IMR-90 (cell line): ENCODE measurements at regions not wholly inside any gene's neighbourhood (a gene's known extent, or its start where the extent isn't known, plus 50 kb on each side); places are given as distances from the start of the nearest gene placed in this dataset.

Experiments used
- ATAC-seq: fragments of 200-7000 bp; cut with Tn5 transposase; 2 replicates; pipeline ENCODE4 v1.9.1; 2020; ENCODE audit warnings: low read depth, mild to moderate bottlenecking, moderate library complexity
- BruUV-seq: library from RNA; stranded (reverse); fragments of 400-500 nt; replicated peaks from 2 replicates; lab custom pipeline; 2021; lab: Mats Ljungman, UMichigan
- CTCF ChIA-PET: fragments of 300-600 bp; formaldehyde crosslinking; extraction: SDS; loops from one replicate; lab custom pipeline; 2021; ENCODE audit warnings: antibody characterized with exemption; lab: Yijun Ruan, JAX
- POLR2A ChIA-PET: fragments of 300-600 bp; sonication (Branson Sonifier 250); formaldehyde crosslinking; loops from one replicate; lab custom pipeline; 2022; ENCODE audit warnings: antibody characterized with exemption; ENCODE audit not compliant: unreplicated experiment; lab: Charles Lee
- DNase-seq: peaks from one replicate; pipeline ENCODE4 v3.0.0; 2013
- H2AFZ ChIP-seq: replicated peaks from 2 replicates; pipeline ENCODE3; 2013; ENCODE audit warnings: low read length, mild to moderate bottlenecking; ENCODE audit not compliant: poor library complexity
- H2AK5ac ChIP-seq: 2 replicates; pipeline ENCODE4 v1.6.1; 2013; ENCODE audit warnings: low read depth, low read length, inconsistent platforms
- H2AK9ac ChIP-seq: replicated peaks from 2 replicates; pipeline ENCODE3; 2013; ENCODE audit warnings: mild to moderate bottlenecking, low read depth, low read length, moderate library complexity; ENCODE audit not compliant: poor library complexity
- H2BK120ac ChIP-seq: 2 replicates; pipeline ENCODE4 v1.6.1; 2013; ENCODE audit warnings: low read depth, low read length, inconsistent platforms
- H2BK15ac ChIP-seq: 3 replicates; pipeline ENCODE4 v1.6.1; 2013; ENCODE audit warnings: low read depth, low read length, inconsistent platforms
- H2BK20ac ChIP-seq: 2 replicates; pipeline ENCODE4 v1.6.1; 2013; ENCODE audit warnings: low read depth, mild to moderate bottlenecking, inconsistent platforms, low read length, moderate library complexity
- H2BK5ac ChIP-seq: 2 replicates; pipeline ENCODE4 v1.6.1; 2013; ENCODE audit warnings: mild to moderate bottlenecking, low read depth, low read length, inconsistent platforms; ENCODE audit not compliant: poor library complexity, severe bottlenecking
- H3K14ac ChIP-seq: replicated peaks from 2 replicates; pipeline ENCODE4 v1.6.1; 2013; ENCODE audit warnings: low read depth, low read length, inconsistent platforms
- H3K18ac ChIP-seq: 2 replicates; pipeline ENCODE4 v1.6.1; 2013; ENCODE audit warnings: low read depth, low read length, control low read depth
- H3K23ac ChIP-seq: 2 replicates; pipeline ENCODE4 v1.6.1; 2013; ENCODE audit warnings: low read depth, low read length, inconsistent platforms
- H3K27ac ChIP-seq: 2 replicates; pipeline ENCODE4 v1.5.1; 2013; ENCODE audit warnings: mild to moderate bottlenecking, control low read depth, low read length; ENCODE audit not compliant: insufficient read depth
- H3K27me3 ChIP-seq: 2 replicates; pipeline ENCODE4 v1.6.1; 2013; ENCODE audit warnings: low read length; ENCODE audit not compliant: control insufficient read depth, insufficient read depth
- H3K36me3 ChIP-seq: 2 replicates; pipeline ENCODE4 v1.6.1; 2013; ENCODE audit warnings: low read length, mixed read lengths; ENCODE audit not compliant: control insufficient read depth, insufficient read depth
- H3K4ac ChIP-seq: 2 replicates; pipeline ENCODE4 v1.6.1; 2013; ENCODE audit warnings: low read depth, low read length, inconsistent platforms
- H3K4me1 ChIP-seq: 2 replicates; pipeline ENCODE4 v1.6.1; 2013; ENCODE audit warnings: low read length, mixed read lengths; ENCODE audit not compliant: control insufficient read depth, insufficient read depth
- H3K4me2 ChIP-seq: 2 replicates; pipeline ENCODE4 v1.6.1; 2013; ENCODE audit warnings: low read depth, mild to moderate bottlenecking, control low read depth, low read length, moderate library complexity
- H3K4me3 ChIP-seq: 2 replicates; pipeline ENCODE4 v1.5.1; 2013; ENCODE audit warnings: low read depth, mild to moderate bottlenecking, control low read depth, low read length, moderate library complexity; ENCODE audit not compliant: insufficient read depth
- H3K56ac ChIP-seq: 2 replicates; pipeline ENCODE4 v1.6.1; 2013; ENCODE audit warnings: low read length, inconsistent platforms; ENCODE audit not compliant: insufficient read depth; ENCODE audit errors: extremely low read depth
- H3K79me1 ChIP-seq, 2 experiments: 2 replicates each; pipeline ENCODE4 v1.6.1; 2013; ENCODE audit warnings: low read length in 2 of 2, inconsistent platforms in 1 of 2, low read depth in 1 of 2
- H3K9ac ChIP-seq: 2 replicates; pipeline ENCODE4 v1.6.1; 2013; ENCODE audit warnings: low read depth, low read length, control low read depth
- H3K9me1 ChIP-seq: 2 replicates; pipeline ENCODE4 v1.6.1; 2013; ENCODE audit warnings: low read length, inconsistent platforms; ENCODE audit not compliant: insufficient read depth
- H3K9me3 ChIP-seq: 2 replicates; pipeline ENCODE4 v1.6.1; 2013; ENCODE audit warnings: low read length; ENCODE audit not compliant: control insufficient read depth, insufficient read depth
- H4K20me1 ChIP-seq: 2 replicates; pipeline ENCODE4 v1.6.1; 2013; ENCODE audit warnings: low read length, inconsistent platforms; ENCODE audit not compliant: insufficient read depth
- H4K5ac ChIP-seq: 2 replicates; pipeline ENCODE4 v1.6.1; 2013; ENCODE audit warnings: mild to moderate bottlenecking, low read depth, low read length, control low read depth
- H4K8ac ChIP-seq, 2 experiments: 2 replicates each; pipeline ENCODE4 v1.6.1; 2013; ENCODE audit warnings: low read depth in 2 of 2, low read length in 2 of 2, control low read depth in 1 of 2, inconsistent platforms in 1 of 2
- H4K91ac ChIP-seq: 2 replicates; pipeline ENCODE4 v1.6.1; 2013; ENCODE audit warnings: low read depth, low read length, inconsistent platforms; ENCODE audit not compliant: insufficient read depth
- BHLHE40 ChIP-seq: fragments of 150-350 bp; IDR thresholded peaks from 2 replicates; pipeline ENCODE4 v1.6.1; 2016; ENCODE audit warnings: mild to moderate bottlenecking, low read depth, low read length
- CEBPB ChIP-seq: IDR thresholded peaks from 2 replicates; pipeline ENCODE4 v1.6.1; 2012; ENCODE audit warnings: low read depth, low read length, improper control_type of control experiment
- CHD1 ChIP-seq: IDR thresholded peaks from 2 replicates; pipeline ENCODE4 v1.6.1; 2012; ENCODE audit warnings: low read depth, low read length, improper control_type of control experiment
- MAFK ChIP-seq: IDR thresholded peaks from 2 replicates; pipeline ENCODE4 v1.6.1; 2012; ENCODE audit warnings: low read depth, low read length, improper control_type of control experiment
- MAZ ChIP-seq: IDR thresholded peaks from 2 replicates; pipeline ENCODE4 v1.6.1; 2012; ENCODE audit warnings: low read depth, mild to moderate bottlenecking, low read length, improper control_type of control experiment, moderate library complexity, borderline replicate concordance
- NFE2L2 ChIP-seq: fragments of 150-350 bp; IDR thresholded peaks from 2 replicates; pipeline ENCODE4 v1.6.1; 2016; ENCODE audit warnings: low read depth, mild to moderate bottlenecking, low read length
- POLR2A ChIP-seq: IDR thresholded peaks from 2 replicates; pipeline ENCODE4 v1.6.1; 2012; ENCODE audit warnings: mild to moderate bottlenecking, low read depth, low read length
- RAD21 ChIP-seq: IDR thresholded peaks from 2 replicates; pipeline ENCODE4 v1.6.1; 2012; ENCODE audit warnings: low read length, improper control_type of control experiment
- RCOR1 ChIP-seq: IDR thresholded peaks from 2 replicates; pipeline ENCODE4 v1.6.1; 2012; ENCODE audit warnings: mild to moderate bottlenecking, low read length, improper control_type of control experiment; ENCODE audit not compliant: insufficient replicate concordance
- RFX5 ChIP-seq: IDR thresholded peaks from 2 replicates; pipeline ENCODE4 v1.8.0; 2012; ENCODE audit warnings: low read depth, mild to moderate bottlenecking, low read length, moderate library complexity
- SMC3 ChIP-seq: fragments of 150-350 bp; IDR thresholded peaks from 2 replicates; pipeline ENCODE4 v1.6.1; 2016; ENCODE audit warnings: low read depth, mild to moderate bottlenecking, antibody characterized with exemption, low read length, moderate library complexity
- WGBS, 2 experiments: methylation state at CpG; one replicate each; pipeline versions ENCODE4 v1.1.5 to v1.1.7; 2013; ENCODE audit warnings: missing lambda C conversion rate in 2 of 2; ENCODE audit not compliant: insufficient read length in 1 of 2; ENCODE audit errors: extremely low coverage in 2 of 2; 5-methylcytosine and 5-hydroxymethylcytosine counted together
- dilution Hi-C: fragments of 300-500 bp; cut with HindIII; formaldehyde crosslinking; loops from one replicate; pipeline ENCODE4 v1.14.3; 2018; ENCODE audit warnings: low sequenced_read_pairs; ENCODE audit not compliant: unreplicated experiment
- in situ Hi-C: fragments of 300-500 bp; cut with MboI; formaldehyde crosslinking; loops from 3 replicates; pipeline ENCODE4 v1.14.3; 2019; ENCODE audit warnings: low sequenced_read_pairs, inconsistent platforms, mixed read lengths
- intact Hi-C: fragments of 100-400 bp; cut with micrococcal nuclease; formaldehyde crosslinking; loops from 2 replicates; pipeline ENCODE4 v1.10.0; 2022
- TF ChIP-seq, protein P1 (sequence below): conservative IDR thresholded peaks from 2 replicates; pipeline ENCODE4 v1.5.1; 2012; ENCODE audit warnings: mild to moderate bottlenecking, low read depth, low read length, improper control_type of control experiment
- TF ChIP-seq, protein P2 (sequence below): fragments of 150-350 bp; IDR thresholded peaks from 2 replicates; pipeline ENCODE4 v1.6.1; 2016; ENCODE audit warnings: low read depth, mild to moderate bottlenecking, low read length, moderate library complexity, borderline replicate concordance

DNA sequence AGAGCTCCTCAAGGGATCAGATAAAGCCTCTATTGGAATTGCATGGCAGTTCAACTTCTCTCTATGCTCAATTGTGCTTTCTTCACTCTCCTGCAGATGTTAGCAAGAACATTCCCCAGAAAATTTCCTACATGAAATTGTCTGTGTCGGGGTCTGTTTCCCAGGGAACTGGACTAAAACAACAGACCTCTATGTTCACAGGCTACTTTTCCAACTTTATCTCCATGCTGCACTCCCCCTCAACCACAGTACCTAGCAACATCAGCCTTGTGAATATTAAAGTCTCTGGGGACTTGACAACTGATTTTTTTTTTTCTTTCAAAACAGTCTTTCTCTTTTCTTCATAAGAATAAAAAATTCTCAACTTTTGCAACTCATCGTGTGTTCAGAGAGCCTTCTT lies 1470.8 kb upstream of the ADGRL3 start:
- Histone ChIP-seq H4K20me1 (no peaks in the 10 kb centered on the region), H3K9ac (no peak overlapping the region), H2AK5ac (no peak overlapping the region), H4K8ac (no peak overlapping the region), H4K5ac (no peak overlapping the region), H3K14ac (no peak overlapping the region), H3K4me3 (no peak overlapping the region), H3K56ac (no peak overlapping the region), H3K36me3 (no peaks in the 10 kb centered on the region), H2AK9ac (no peak overlapping the region), H2BK20ac (no peak overlapping the region), H2BK5ac (no peak overlapping the region), H3K4me1 (no peaks in the 10 kb centered on the region), H3K4me2 (no peak overlapping the region), H3K23ac (no peak overlapping the region), H2BK120ac (no peak overlapping the region), H2AFZ (no peak overlapping the region), H3K18ac (no peak overlapping the region), H3K27ac (no peak overlapping the region), H3K9me1 (no peaks in the 10 kb centered on the region), H3K4ac (no peak overlapping the region), H2BK15ac (no peak overlapping the region), H4K91ac (no peak overlapping the region), H3K79me1 (no peaks in the 10 kb centered on the region), H3K9me3 (peaks cover 7% of the 10 kb centered on the region), H3K27me3 (no peaks in the 10 kb centered on the region)
- ChIA-PET CTCF (no interaction called here), POLR2A (no interaction called here)
- dilution Hi-C loops = no loop called here
- no peak for DNase-seq
- intact Hi-C loops = no loop called here
- in situ Hi-C loops = no loop called here
- 20% methylated on average over 1 of the region's 2 CpGs; no CpG with 5 or more reads in 1 of the 2 experiments for WGBS, 2 experiments
- no peak for TF ChIP-seq SMC3
- no peak for TF ChIP-seq RAD21
- no peak for TF ChIP-seq CEBPB
- TF ChIP-seq NFE2L2 = no peak
- TF ChIP-seq BHLHE40 = no peak
- TF ChIP-seq RFX5 = no peak
- no peak for TF ChIP-seq RCOR1
- TF ChIP-seq, protein P1, sequence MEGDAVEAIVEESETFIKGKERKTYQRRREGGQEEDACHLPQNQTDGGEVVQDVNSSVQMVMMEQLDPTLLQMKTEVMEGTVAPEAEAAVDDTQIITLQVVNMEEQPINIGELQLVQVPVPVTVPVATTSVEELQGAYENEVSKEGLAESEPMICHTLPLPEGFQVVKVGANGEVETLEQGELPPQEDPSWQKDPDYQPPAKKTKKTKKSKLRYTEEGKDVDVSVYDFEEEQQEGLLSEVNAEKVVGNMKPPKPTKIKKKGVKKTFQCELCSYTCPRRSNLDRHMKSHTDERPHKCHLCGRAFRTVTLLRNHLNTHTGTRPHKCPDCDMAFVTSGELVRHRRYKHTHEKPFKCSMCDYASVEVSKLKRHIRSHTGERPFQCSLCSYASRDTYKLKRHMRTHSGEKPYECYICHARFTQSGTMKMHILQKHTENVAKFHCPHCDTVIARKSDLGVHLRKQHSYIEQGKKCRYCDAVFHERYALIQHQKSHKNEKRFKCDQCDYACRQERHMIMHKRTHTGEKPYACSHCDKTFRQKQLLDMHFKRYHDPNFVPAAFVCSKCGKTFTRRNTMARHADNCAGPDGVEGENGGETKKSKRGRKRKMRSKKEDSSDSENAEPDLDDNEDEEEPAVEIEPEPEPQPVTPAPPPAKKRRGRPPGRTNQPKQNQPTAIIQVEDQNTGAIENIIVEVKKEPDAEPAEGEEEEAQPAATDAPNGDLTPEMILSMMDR = no peak
- TF ChIP-seq POLR2A = no peak
- TF ChIP-seq, protein P2, sequence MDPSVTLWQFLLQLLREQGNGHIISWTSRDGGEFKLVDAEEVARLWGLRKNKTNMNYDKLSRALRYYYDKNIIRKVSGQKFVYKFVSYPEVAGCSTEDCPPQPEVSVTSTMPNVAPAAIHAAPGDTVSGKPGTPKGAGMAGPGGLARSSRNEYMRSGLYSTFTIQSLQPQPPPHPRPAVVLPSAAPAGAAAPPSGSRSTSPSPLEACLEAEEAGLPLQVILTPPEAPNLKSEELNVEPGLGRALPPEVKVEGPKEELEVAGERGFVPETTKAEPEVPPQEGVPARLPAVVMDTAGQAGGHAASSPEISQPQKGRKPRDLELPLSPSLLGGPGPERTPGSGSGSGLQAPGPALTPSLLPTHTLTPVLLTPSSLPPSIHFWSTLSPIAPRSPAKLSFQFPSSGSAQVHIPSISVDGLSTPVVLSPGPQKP = no peak
- TF ChIP-seq CHD1 = no peak
- TF ChIP-seq MAFK = no peak
- no peak for TF ChIP-seq MAZ
- BruUV-seq = no TSS peak
- ATAC-seq = no peak
